NB4 (cell line): ENCODE measurements at regions not wholly inside any gene's neighbourhood (a gene's known extent, or its start where the extent isn't known, plus 50 kb on each side); places are given as distances from the start of the nearest gene placed in this dataset.

Experiments used
- DNase-seq: peaks from one replicate; pipeline ENCODE4 v3.0.0; 2010; ENCODE audit warnings: low read depth
- H3K4me3 ChIP-seq: one replicate; pipeline ENCODE4 v1.5.1; 2011; ENCODE audit warnings: mild to moderate bottlenecking, low read depth, low read length, moderate library complexity
- CTCF ChIP-seq: IDR thresholded peaks from one replicate; pipeline ENCODE4 v1.5.1; 2012; ENCODE audit warnings: low read depth, low read length
- MAX ChIP-seq: IDR thresholded peaks from 2 replicates; pipeline ENCODE4 v1.6.1; 2011; ENCODE audit warnings: low read depth, low read length
- MYC ChIP-seq: IDR thresholded peaks from 2 replicates; pipeline ENCODE4 v1.6.1; 2011; ENCODE audit warnings: low read depth, low read length
- POLR2A ChIP-seq: IDR thresholded peaks from 2 replicates; pipeline ENCODE4 v1.6.1; 2011; ENCODE audit warnings: mild to moderate bottlenecking; ENCODE audit not compliant: insufficient read length; ENCODE audit errors: extremely low read depth

GRCh38 chr7:94286111-94286510, 108.6 kb upstream of the COL1A2 start:
- DNase-seq, result no peak
- no peak overlapping the region for H3K4me3 ChIP-seq
- no peak for TF ChIP-seq MAX
- TF ChIP-seq CTCF, result no peak
- TF ChIP-seq MYC, result no peak
- no peak for TF ChIP-seq POLR2A

- no peak for TF ChIP-seq CTCF
- TF ChIP-seq MYC, result no peak
- TF ChIP-seq POLR2A, result no peak
- TF ChIP-seq MAX, result no peak
- H3K4me3 ChIP-seq, result no peak overlapping the region
- DNase-seq, result no peak
Observed at GRCh38 chr7:94288096-94288495, 106.6 kb upstream of the COL1A2 start.

GRCh38 chr7:94289071-94289470, 105.6 kb upstream of the COL1A2 start:
- peak; percentile 35 for DNase-seq
- TF ChIP-seq POLR2A (no peak), CTCF (peak; percentile 44)
- no peak overlapping the region for H3K4me3 ChIP-seq

- TF ChIP-seq CTCF, result no peak
- TF ChIP-seq MYC, result no peak
- no peak for TF ChIP-seq POLR2A
- no peak for TF ChIP-seq MAX
- DNase-seq, result no peak
Observed at GRCh38 chr7:94294471-94295131, 100.1 kb upstream of the COL1A2 start.

GRCh38 chr7:94295850-94296249, 98.8 kb upstream of the COL1A2 start:
- TF ChIP-seq POLR2A (no peak), MAX (no peak), CTCF (no peak), MYC (no peak)
- no peak overlapping the region for H3K4me3 ChIP-seq
- no peak for DNase-seq

More at GRCh38 chr7:94294471-94295131, 100.1 kb upstream of the COL1A2 start:
- no peak overlapping the region for H3K4me3 ChIP-seq

GRCh38 chr7:94296881-94297280, 97.8 kb upstream of the COL1A2 start:
- TF ChIP-seq MYC (no peak), MAX (no peak), POLR2A (no peak), CTCF (no peak)
- H3K4me3 ChIP-seq, result no peak overlapping the region
- no peak for DNase-seq
